Bronchial epithelial cell (primary cell): ENCODE measurements at regions not wholly inside any gene's neighbourhood (a gene's known extent, or its start where the extent isn't known, plus 50 kb on each side); places are given as distances from the start of the nearest gene placed in this dataset.

Experiments used
- DNase-seq: peaks from one replicate; pipeline ENCODE4 v3.0.0-alpha.2; 2010; ENCODE audit warnings: low read depth
- FAIRE-seq: peaks from 2 replicates; lab custom pipeline; 2011; peaks lifted over from hg19 to GRCh38; lab: Jason Lieb, UNC
- H3K27me3 ChIP-seq: 2 replicates; pipeline ENCODE4 v1.5.1; 2011; ENCODE audit warnings: low read length; ENCODE audit not compliant: control insufficient read depth, insufficient read depth
- H3K36me3 ChIP-seq: 2 replicates; pipeline ENCODE4 v1.5.1; 2011; ENCODE audit warnings: low read length; ENCODE audit not compliant: control insufficient read depth, insufficient read depth
- H3K4me3 ChIP-seq: 2 replicates; pipeline ENCODE4 v1.5.1; 2011; ENCODE audit warnings: mild to moderate bottlenecking, low read depth, low read length, control low read depth
- CTCF ChIP-seq: IDR thresholded peaks from 2 replicates; pipeline ENCODE4 v1.5.1; 2011; ENCODE audit warnings: mild to moderate bottlenecking, moderate library complexity, low read length, control low read depth, inconsistent platforms; ENCODE audit not compliant: insufficient read depth, severe bottlenecking

- no peaks in the 10 kb centered on the region for H3K36me3 ChIP-seq
- no peak for FAIRE-seq
- no peak for TF ChIP-seq CTCF
- no peaks in the 10 kb centered on the region for H3K27me3 ChIP-seq
- H3K4me3 ChIP-seq = no peak overlapping the region
- no peak for DNase-seq
Measured at GRCh38 chr2:239703834-239704233, 303.0 kb upstream of the HDAC4 start.

GRCh38 chr2:239700686-239701345 is 300.0 kb upstream of the HDAC4 start:
- TF ChIP-seq CTCF = no peak
- H3K27me3 ChIP-seq = no peaks in the 10 kb centered on the region
- no peak for DNase-seq
- no peaks in the 10 kb centered on the region for H3K36me3 ChIP-seq
- no peak overlapping the region for H3K4me3 ChIP-seq
- FAIRE-seq = no peak

- Histone ChIP-seq H3K4me3 (no peak overlapping the region), H3K36me3 (no peaks in the 10 kb centered on the region), H3K27me3 (no peaks in the 10 kb centered on the region)
- TF ChIP-seq CTCF = no peak
- DNase-seq (no peak), FAIRE-seq (no peak)
Measured at GRCh38 chr2:239697399-239698164, 296.8 kb upstream of the HDAC4 start.

GRCh38 chr2:239696559-239697207 is 295.9 kb upstream of the HDAC4 start:
- H3K27me3 ChIP-seq = no peaks in the 10 kb centered on the region
- no peak for TF ChIP-seq CTCF
- DNase-seq = no peak

GRCh38 chr2:239695728-239696240 is 295.0 kb upstream of the HDAC4 start:
- FAIRE-seq (no peak), DNase-seq (no peak)
- Histone ChIP-seq H3K27me3 (no peaks in the 10 kb centered on the region), H3K36me3 (no peaks in the 10 kb centered on the region), H3K4me3 (no peak overlapping the region)
- no peak for TF ChIP-seq CTCF

More at GRCh38 chr2:239696559-239697207, 295.9 kb upstream of the HDAC4 start:
- no peak for FAIRE-seq
- H3K4me3 ChIP-seq = no peak overlapping the region
- H3K36me3 ChIP-seq = no peaks in the 10 kb centered on the region
